T follicular helper cell (primary cell): ENCODE measurements at regions not wholly inside any gene's neighbourhood (a gene's known extent, or its start where the extent isn't known, plus 50 kb on each side); places are given as distances from the start of the nearest gene placed in this dataset.

ENCODE experiments used
- DNase-seq: peaks from one replicate; pipeline ENCODE4 v3.0.0-alpha.2; 2020; ENCODE audit warnings: low read depth

- DNase-seq: no peak
These were observed 260.9 kb upstream of the HES1 start for GRCh38 chr3:193874997-193875593.

- DNase-seq: no peak
These were observed 260.2 kb upstream of the HES1 start for GRCh38 chr3:193875601-193876321.

GRCh38 chr3:193879099-193879863, 256.7 kb upstream of the HES1 start:
- no peak for DNase-seq

GRCh38 chr3:193879864-193880242, 256.1 kb upstream of the HES1 start:
- DNase-seq: no peak

- DNase-seq: no peak
These were observed 253.9 kb upstream of the HES1 start for GRCh38 chr3:193882091-193882490.

- DNase-seq: no peak
These were observed 252.4 kb upstream of the HES1 start for GRCh38 chr3:193883551-193883950.

- no peak for DNase-seq
These were observed 251.9 kb upstream of the HES1 start for GRCh38 chr3:193884027-193884426.

- DNase-seq: no peak
These were observed 251.3 kb upstream of the HES1 start for GRCh38 chr3:193884652-193885051.

GRCh38 chr3:193885832-193886231, 250.1 kb upstream of the HES1 start:
- DNase-seq: no peak

- no peak for DNase-seq
These were observed 245.7 kb upstream of the HES1 start for GRCh38 chr3:193890016-193890897.

GRCh38 chr3:193894121-193894863, 241.7 kb upstream of the HES1 start:
- DNase-seq: no peak

GRCh38 chr3:193895409-193895808, 240.5 kb upstream of the HES1 start:
- DNase-seq: no peak

GRCh38 chr3:193896419-193896818, 239.5 kb upstream of the HES1 start:
- DNase-seq: no peak

- DNase-seq: no peak
These were observed 238.7 kb upstream of the HES1 start for GRCh38 chr3:193897288-193897687.

- DNase-seq: no peak
These were observed 238.2 kb upstream of the HES1 start for GRCh38 chr3:193897731-193898180.

GRCh38 chr3:193899001-193899400, 236.9 kb upstream of the HES1 start:
- DNase-seq: no peak

GRCh38 chr3:193901007-193901406, 234.9 kb upstream of the HES1 start:
- no peak for DNase-seq

GRCh38 chr3:193902607-193903511, 233.1 kb upstream of the HES1 start:
- no peak for DNase-seq

GRCh38 chr3:193903512-193903817, 232.5 kb upstream of the HES1 start:
- no peak for DNase-seq

- no peak for DNase-seq
These were observed 232.0 kb upstream of the HES1 start for GRCh38 chr3:193903966-193904365.
